Cardiac septum (tissue), 1 donor: ENCODE measurements at regions not wholly inside any gene's neighbourhood (a gene's known extent, or its start where the extent isn't known, plus 50 kb on each side); places are given as distances from the start of the nearest gene placed in this dataset.
"Not testable (repeated sequence)": the region's sequence is repeated elsewhere in the genome, so short reads cannot be mapped to it uniquely, and the experiment has no call there.

Source experiments
- DNase-seq: peaks from one replicate; pipeline ENCODE4 v3.0.0-alpha.2; 2020; ENCODE audit warnings: low spot score
- intact Hi-C: fragments of 100-400 bp; cut with DNase I; formaldehyde crosslinking; loops from one replicate; pipeline ENCODE4 v1.14.0; 2022
- donor health status: DM: no; HTN: no; CAD: no.

DNA sequence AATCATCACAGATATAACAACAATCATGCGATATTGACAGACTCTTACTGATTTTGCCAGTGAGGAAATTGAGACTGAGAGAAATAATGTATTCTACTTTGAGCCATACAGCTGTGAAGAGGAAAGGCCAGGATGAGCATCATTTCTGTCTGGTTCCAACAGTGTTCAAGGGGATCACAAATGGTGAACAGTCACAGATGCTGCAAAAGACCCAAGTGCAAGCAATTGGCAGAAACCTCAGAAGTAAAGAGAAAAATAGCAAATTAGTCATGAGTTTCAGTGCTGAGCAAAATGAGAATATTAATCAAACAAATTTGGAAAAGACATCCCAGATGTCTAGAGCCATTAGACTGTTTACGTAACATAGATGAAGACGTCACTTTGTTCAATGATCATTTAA lies 114.1 kb downstream of the RAB38 start:
- intact Hi-C loops, result no loop called here
- no peak for DNase-seq

DNA sequence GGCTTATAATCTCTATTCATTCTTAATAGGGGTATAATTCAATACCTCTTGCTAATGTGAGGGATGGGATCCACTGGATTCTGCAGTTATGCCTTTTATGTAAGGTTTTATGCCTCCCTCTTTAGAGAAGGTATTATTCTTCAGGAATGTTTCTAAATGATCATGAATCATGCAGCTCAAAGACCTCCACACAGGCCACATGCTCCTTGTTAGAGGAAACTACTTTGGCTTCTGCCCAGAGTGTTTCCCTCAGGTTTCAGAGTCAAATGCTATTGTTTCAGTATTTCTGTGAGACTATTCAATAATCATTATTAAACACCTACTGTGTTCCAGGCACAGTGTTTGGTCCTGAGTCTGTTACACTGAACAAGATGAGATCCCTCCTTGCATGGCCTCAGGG lies 115.9 kb downstream of the RAB38 start:
- DNase-seq, result no peak
- intact Hi-C loops, result no loop called here

DNA sequence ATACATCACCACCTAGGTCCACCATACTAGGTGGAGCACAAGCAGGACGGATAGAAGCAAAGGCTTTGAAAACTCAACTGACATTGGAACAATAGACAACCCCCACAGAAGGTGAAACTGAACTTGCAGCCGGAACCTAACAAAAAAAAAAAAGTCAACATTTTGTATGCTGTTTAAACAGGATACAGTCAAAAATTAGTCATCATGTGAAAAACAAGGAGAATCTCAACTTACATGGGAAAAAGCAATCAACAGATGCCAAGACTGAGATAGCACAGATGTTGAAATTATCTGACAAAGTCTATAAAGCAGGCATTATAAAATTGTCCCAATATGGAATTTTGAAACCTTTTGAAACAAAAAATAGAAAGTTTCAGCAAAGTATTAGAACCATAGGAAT lies 123.8 kb downstream of the RAB38 start:
- intact Hi-C loops, result no loop called here
- no peak for DNase-seq

DNA sequence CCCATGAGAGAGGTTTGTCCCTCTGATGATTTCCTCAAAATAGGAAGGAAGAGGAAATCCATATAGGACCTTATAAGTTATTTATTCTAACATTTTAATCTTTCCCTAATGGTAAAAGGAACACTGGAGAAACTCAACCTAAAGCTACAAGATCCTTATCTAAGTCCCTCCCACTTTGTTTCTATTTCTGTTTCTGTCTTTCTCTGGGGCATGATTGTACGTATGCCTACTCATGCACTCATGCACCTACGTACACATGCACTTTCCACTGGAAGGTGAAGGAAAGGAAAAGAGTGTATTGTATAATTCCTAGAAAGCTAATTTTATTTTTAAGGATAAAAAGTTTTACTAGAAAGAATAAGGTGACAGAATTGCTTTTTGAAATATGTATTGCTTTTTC lies 125.0 kb downstream of the RAB38 start:
- no peak for DNase-seq
- intact Hi-C loops, result no loop called here

DNA sequence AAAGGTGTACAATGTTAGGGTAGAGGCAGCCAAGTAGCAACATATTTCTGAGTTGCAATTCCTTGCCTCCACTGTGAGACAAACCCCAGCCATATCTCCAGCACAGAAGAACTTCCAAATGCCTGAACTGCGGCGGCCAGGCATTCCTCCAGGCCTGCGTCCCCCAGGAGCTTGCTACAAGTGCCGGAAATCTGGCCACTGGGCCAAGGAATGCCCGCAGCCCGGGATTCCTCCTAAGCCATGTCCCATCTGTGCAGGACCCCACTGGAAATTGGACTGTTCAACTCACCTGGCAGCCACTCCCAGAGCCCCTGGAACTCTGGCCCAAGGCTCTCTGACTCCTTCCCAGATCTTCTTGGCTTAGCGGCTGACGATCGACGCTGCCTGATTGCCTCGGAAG lies 130.0 kb downstream of the RAB38 start:
- not testable (repeated sequence) for DNase-seq

DNA sequence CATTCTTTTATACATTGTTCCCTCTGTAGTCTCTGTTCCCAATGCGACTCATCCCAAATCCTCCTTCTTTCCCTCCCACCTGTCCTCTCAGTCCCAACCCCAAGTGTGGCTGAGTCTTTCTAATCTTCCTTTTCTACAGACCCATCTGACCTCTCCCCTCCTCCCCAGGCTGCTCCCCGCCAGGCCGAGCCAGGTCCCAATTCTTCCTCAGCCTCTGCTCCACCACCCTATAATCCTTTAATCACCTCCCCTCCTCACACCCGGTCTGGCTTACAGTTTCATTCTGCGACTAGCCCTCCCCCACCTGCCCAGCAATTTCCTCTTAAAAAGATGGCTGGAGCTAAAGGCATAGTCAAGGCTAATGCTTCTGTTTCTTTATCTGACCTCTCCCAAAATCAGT lies 130.6 kb downstream of the RAB38 start:
- intact Hi-C loops, DNase-seq: not testable (repeated sequence)

More for the DNA sequence above, 130.0 kb downstream of the RAB38 start:
- intact Hi-C loops, result not testable (repeated sequence)

DNA sequence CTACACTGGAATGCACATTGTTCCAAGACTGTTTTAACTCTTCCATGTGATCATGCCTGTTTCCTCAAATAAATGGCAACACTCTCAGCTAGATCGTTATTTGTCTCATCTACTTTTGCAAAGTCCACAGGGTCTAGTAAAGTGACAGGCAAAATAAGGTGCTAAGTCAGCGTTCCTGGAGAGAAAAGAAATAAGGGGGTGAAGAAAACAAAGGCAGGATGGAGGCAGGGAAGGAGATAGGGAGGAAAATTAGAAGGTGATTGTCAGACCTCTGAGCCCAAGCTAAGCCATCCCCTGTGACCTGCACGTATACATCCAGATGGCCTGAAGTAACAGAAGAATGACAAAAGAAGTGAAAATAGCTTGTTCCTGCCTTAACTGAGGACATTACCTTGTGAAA lies 132.1 kb downstream of the RAB38 start:
- DNase-seq, result no peak
- intact Hi-C loops, result no loop called here

DNA sequence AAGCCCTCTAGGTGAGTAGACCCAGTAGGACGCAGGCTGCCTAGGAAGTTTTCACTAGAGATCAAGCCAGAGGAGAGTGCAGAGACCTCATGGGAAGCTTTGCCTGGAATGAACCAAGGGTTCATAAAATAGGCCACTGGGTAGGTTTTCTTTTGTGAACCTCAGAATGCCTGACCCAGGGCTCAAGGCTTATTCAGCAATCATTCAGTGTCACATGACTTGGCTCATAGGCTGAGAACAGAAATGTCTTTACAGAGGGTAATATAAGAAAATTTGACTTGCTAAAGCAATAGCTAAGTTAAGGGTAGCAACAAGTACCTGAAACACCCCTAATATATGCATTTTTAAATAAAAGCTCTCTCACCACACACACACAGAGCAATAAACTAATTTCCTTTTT lies 132.6 kb downstream of the RAB38 start:
- intact Hi-C loops, result no loop called here

DNA sequence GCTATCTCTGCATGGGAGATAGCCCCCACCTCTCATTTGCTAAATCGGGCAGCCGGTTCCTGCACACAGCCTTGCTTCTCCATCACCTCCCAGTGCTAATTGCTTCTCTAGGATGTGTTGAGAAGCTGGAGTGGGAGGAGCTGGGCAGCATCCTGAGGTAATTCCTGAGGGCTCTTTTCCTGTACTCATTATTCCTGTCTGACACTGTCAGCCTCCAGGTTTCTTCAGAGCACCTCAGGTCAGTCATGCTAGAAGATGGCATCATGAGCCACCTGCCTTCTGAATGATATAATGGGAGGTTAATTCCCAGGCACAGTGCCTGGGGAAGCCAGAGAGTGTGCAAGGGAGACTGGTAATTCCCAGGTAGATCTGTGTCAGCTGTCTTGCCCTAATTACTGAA lies 133.0 kb downstream of the RAB38 start:
- no peak for DNase-seq
- intact Hi-C loops, result no loop called here

More for the DNA sequence above, 132.6 kb downstream of the RAB38 start:
- DNase-seq, result no peak

DNA sequence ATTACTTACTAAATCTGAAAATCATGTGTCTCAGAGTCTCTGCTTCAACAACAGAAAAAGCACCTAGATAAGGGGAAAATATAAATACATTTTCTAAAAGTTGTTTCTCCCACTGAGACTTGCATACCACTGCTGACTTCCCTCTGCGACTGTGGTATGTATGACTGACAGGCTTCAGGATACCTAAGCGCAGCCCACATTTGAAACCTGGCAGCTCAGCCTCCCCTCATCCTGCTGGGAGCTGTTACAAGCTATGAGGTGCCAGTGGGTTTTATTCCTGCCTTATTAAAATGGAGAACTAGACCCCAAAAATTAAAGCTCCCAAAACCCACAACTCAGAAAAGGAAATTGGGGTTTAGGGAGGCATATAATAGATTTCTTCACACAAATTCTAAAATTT lies 133.6 kb downstream of the RAB38 start:
- DNase-seq, result no peak
- intact Hi-C loops, result no loop called here

DNA sequence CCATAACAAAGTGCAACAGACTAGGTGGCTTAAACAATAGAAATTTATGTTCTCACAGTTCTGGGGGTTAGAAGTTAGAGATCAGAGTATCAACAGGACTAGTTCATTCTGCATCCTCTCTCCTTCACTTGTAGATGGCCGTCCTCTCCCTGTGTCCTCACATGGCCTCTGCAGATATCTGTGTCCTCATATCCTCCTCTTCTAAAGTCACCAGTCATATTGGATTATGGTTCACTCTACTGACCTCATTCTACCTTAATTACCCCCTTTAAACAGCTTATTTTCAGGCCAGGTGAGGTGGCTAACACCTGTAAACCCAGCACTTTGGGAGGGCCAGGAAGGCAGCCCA lies 135.1 kb downstream of the RAB38 start:
- DNase-seq, result no peak
- intact Hi-C loops, result no loop called here

DNA sequence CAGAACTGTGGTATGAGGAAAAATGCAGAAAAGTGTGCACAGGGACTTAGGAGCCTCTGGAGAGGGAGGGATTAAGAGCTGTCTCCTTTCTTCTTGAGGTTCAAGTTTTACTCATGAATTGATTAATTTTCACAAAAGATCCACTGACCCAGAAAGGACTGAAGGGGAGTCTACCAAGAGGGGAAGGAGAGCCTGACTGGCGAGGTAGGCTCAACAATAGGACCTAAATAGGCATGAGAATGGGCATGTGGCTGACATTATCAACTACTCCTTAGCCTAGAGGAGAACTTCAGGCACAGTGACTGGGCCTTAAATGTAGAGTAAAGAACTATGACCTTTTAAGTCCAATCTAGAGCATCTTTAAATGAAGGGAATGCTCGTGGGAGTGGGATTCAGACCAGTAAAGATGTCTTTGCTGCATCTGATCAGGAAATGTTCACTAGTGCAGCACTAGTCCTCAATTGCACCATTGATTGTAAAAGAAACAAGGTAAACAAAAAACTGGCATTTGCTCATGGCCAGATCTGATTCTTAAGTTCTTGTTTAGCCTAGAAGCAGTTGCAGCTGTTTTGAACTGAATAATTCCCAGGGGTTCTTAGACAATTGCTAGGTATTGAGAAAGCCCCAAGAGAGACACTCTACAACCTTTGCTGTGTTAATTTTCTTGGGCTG lies 135.6 kb downstream of the RAB38 start:
- intact Hi-C loops, result no loop called here
- no peak for DNase-seq

DNA sequence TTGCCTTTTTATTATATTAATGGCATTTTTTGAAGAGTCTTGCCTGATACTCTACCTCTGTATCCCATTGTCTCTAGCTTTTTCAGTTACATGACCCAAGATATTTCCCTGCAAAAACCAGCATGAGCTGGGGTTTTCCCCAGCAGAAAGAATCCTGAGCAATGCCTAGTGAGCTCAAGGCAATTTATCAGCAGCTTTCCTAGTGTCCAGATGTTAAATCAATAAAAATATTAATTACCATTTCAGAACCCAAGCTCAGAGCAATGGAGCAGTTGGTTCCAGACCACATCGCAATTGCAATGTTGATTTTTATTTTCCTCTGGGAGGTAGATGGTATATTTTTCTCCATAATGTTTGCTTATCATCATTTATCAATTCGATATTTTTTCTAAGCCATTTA lies 137.2 kb downstream of the RAB38 start:
- no peak for DNase-seq
- intact Hi-C loops, result no loop called here

DNA sequence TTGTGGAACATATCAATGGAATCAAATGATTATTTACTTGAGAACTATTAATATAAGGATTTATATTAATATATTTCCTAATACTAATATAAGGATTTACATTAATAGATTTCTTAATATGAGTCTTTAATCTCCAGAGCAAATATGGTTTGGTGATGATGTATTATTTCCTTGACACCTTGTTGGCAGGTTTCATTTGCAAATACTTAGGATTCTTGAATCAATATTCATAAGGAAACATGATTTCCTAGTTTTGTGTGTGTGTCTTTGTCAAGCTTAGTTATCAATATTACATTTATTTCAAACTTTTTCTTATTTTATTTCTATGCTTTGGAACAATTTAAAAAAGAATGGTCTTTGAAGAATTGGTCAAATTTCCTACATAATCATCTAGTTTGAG lies 138.5 kb downstream of the RAB38 start:
- intact Hi-C loops, result no loop called here
- DNase-seq, result no peak

DNA sequence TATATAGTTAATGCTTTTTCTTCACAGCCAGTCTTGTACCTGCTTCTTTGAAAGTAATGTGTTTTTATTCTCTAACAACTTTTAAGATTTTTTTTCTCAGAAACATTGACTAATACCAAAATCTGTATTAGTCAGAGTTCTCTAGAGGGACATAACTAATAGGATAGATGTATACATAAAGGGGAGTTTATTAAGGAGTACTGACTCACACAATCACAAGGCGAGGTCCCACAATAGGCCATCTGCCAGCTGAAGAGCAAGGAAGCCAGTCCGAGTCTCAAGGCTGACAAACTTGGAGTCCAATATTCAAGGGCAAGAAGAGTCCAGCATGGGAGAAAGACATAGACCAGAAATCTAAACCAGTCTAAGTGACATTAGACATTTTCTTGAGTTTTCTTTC lies 140.0 kb downstream of the RAB38 start:
- no peak for DNase-seq
- intact Hi-C loops, result no loop called here

DNA sequence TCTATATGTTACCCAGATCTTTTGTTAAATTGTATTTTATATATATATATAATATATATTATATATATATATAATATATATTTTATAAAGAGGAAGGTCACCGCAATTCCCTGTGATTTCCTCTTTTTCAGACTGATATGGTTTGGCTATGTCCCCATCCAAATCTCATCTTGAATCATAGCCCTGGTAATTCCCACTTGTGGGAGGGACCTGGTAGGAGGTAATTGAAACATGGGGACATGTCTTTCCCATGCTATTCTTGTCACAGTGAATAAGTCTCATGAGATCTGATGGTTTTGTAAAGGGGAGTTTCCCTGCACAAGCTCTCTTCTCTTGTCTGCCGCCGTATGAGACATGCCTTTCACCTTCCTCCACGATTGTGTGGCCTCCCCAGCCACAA lies 157.6 kb downstream of the RAB38 start:
- no peak for DNase-seq
- intact Hi-C loops, result no loop called here

DNA sequence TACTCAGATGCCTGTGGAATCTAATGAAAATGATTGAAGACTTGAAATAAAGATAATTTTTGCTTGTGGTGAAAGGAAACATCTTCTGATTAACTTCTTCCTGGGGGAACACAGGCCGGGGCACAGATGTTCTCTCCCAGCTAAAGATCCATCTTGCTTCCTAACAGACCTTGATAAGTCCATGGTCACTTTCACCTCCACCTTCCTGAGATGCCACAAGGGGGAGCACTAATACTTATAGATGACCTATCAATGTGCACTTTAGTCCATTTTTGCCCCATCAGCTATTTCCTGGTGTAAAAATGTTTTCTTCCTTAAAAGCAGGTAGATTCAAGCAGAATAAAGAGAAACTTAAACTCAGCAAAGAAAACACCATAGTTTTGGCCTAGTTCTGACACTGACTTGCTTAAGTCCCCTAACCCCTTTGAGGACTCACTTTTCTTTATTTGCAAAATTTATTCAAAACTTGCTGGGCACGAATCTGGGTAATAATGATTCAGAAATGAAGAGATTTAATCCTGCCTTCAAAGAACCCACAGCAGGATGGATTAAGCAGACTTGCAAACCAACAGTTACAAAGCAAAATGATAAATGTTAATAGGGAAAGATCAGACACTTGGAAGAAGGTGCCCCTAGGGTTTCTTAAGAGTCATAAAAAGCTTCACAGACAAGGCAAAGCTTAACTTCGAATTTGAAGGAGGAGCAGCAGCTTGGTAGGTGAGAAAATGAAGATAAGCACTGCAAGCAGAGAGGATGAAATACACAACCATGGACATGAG lies 158.7 kb downstream of the RAB38 start:
- DNase-seq, result no peak
- intact Hi-C loops, result no loop called here

DNA sequence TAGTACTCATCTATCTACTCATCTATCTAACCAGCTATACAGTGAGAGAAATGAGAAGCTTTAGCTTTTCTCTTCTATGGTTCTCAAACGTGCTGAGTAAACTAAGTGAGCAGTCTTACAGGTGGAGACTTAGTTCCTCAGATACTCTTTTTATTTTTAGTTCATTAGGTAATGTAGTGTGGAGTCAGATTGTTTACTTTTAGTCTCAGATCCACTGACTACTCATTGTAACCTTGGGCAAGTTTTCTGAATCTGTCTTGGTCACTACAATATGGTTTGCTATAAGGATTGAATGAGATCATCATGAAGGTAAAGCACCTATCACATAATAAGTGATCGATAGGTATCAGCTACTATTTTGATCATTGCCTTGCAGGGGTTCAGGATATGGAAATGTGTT lies 160.1 kb downstream of the RAB38 start:
- intact Hi-C loops, result no loop called here
- no peak for DNase-seq

DNA sequence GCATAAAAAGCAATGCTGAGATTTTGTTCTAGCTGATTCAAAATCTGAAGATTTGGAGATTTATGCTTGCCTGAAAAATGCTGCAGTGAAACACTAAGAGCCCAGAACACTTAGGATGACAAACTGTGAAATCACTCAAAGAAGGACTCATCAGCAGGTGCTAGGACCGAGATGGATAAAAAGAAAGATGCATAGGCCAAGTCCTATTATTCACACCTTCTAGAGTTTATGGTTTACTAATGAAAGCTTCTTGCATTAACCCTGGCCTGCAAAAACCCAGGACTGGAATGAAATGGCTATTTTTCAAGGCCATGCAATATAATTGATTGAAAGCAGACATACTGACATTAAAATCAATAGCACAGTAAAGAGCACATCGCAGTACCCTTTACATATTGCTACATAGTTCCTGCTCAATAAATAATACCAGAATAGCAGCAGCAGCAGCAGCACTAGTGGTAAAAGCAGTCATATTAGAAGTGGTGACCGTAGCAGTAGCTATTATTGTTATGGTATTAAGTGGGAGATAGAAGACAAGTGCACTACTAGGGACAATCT lies 161.7 kb downstream of the RAB38 start:
- intact Hi-C loops, result no loop called here
- no peak for DNase-seq

DNA sequence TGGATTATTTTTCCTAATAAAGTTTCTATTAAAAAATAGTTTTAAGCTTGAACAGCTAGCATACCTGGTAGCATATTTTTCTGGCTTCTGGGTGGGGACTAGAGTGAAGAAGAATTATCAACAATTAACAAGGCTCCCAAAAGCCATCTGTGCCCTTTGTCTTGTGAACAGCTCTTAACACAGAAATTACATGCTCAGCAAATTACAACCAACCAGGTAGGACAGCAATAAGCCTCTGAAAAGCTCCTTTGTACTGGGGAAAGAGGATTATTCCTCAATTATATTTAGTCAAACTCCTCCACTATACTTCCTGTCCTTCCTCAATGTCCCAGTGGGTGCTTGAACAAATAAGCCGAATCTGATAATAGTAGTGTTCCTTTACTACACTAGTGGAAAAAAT lies 162.8 kb downstream of the RAB38 start:
- intact Hi-C loops, result no loop called here
- DNase-seq, result no peak

DNA sequence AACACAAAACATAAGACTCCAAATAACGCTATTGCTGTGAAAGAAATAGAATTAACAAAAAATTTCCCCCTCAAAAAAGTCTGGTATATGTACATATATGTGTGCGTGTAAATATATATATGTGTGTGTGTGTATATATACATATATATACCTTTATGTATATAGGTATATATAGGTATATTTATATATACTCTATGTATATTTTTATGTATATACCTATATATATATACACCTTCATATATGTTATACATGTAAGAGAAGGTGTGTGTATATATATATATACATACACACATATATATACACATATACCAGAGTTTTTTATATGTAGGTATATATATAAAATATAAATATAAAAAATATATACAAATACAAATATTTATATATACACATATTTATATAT lies 199.2 kb downstream of the RAB38 start:
- intact Hi-C loops, result no loop called here
- no peak for DNase-seq
